PC-3 (cell line): ENCODE measurements at regions not wholly inside any gene's neighbourhood (a gene's known extent, or its start where the extent isn't known, plus 50 kb on each side); places are given as distances from the start of the nearest gene placed in this dataset.

Experiments used
- CTCF ChIP-seq: fragments of 300-600 bp; sonication (generic); conservative IDR thresholded peaks from 2 replicates; pipeline ENCODE4 v1.5.1; 2017; ENCODE audit warnings: antibody characterized with exemption, low read depth, mild to moderate bottlenecking, low read length
- EZH2 ChIP-seq: fragments of 300-600 bp; sonication (generic); IDR thresholded peaks from one replicate; pipeline ENCODE4 v1.6.1; 2017; ENCODE audit warnings: antibody characterized with exemption, mild to moderate bottlenecking, low read length; ENCODE audit not compliant: unreplicated experiment

DNA sequence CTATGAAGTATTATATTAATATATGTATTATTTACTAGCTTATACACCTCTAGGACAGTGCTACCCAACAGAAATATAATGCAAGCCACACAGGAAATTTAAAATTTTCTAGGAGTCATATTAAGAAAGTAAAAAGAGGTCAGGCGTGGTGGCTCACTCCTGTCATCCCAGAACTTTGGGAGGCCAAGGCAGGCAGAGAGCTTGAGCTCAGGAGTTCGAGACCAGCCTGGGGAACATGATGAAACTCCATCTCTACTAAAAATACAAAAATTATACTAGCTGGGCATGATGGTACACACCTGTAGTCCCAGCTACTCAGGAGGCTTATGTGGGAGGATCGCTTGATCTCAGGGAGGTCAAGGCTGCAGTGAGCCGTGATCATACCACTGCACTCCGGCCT, 237.6 kb upstream of the ZNF217 start:
- TF ChIP-seq CTCF, result no peak
- no peak for TF ChIP-seq EZH2
